HCT116 (cell line): ENCODE measurements at regions not wholly inside any gene's neighbourhood (a gene's known extent, or its start where the extent isn't known, plus 50 kb on each side); places are given as distances from the start of the nearest gene placed in this dataset.

Experiments
- ATAC-seq: fragments of 200-7000 bp; cut with Tn5 transposase; 2 replicates; pipeline ENCODE4 v1.9.1; 2020; ENCODE audit warnings: mild to moderate bottlenecking, moderate library complexity
- BruUV-seq: library from RNA; stranded (reverse); fragments of 400-500 nt; replicated peaks from 2 replicates; lab custom pipeline; 2021; lab: Mats Ljungman, UMichigan
- CTCF ChIA-PET: fragments of 300-600 bp; sonication (Branson Sonifier 250); formaldehyde crosslinking; loops from one replicate; lab custom pipeline; 2021; ENCODE audit warnings: antibody characterized with exemption; lab: Charles Lee
- POLR2A ChIA-PET: fragments of 300-600, 350-600 bp; sonication (Branson Sonifier 250); formaldehyde crosslinking; loops from one replicate; lab custom pipeline; 2021; ENCODE audit warnings: antibody characterized with exemption; lab: Charles Lee
- RAD21 ChIA-PET, 2 experiments: fragments of 300-600 bp; sonication (Branson Sonifier 250); formaldehyde crosslinking; loops; one replicate each; lab custom pipeline; 2023; ENCODE audit warnings: low total read pairs in 2 of 2; ENCODE audit not compliant: uncharacterized antibody in 2 of 2, unreplicated experiment in 2 of 2, low non-redundant PET in 1 of 2; lab: Charles Lee
- DNase-seq: peaks from one replicate; pipeline ENCODE4 v3.0.0-alpha.2; 2010; ENCODE audit warnings: low read depth, low spot score
- H2AFZ ChIP-seq: fragments of 200-600 bp; shearing (Covaris generic), sonication (generic); 2 replicates; pipeline ENCODE4 v1.6.1; 2017; ENCODE audit warnings: low read depth, mixed run types, mixed read lengths, antibody characterized with exemption, low read length; ENCODE audit not compliant: poor library complexity, severe bottlenecking
- H3K27ac ChIP-seq: 2 replicates; pipeline ENCODE4 v1.5.1; 2012; ENCODE audit warnings: low read depth, low read length
- H3K27me3 ChIP-seq: fragments of 200-600 bp; sonication (generic); 2 replicates; pipeline ENCODE4 v1.6.1; 2016; ENCODE audit warnings: mixed run types, low read length, mixed read lengths; ENCODE audit not compliant: insufficient read depth
- H3K36me3 ChIP-seq, 2 experiments: fragments of 200-500 bp in 1 of 2; fragments of 200-600 bp in 1 of 2; sonication (Bioruptor generic) in 1 of 2; sonication (generic) in 1 of 2; 2 replicates each; pipeline versions ENCODE4 v1.5.1 to v1.6.1; 2014 to 2016; ENCODE audit warnings: low read length in 2 of 2, inconsistent platforms in 1 of 2, mixed read lengths in 1 of 2, mixed run types in 1 of 2; ENCODE audit not compliant: insufficient read depth in 2 of 2, control insufficient read depth in 1 of 2
- H3K4me1 ChIP-seq, 2 experiments: fragments of 200-600 bp in 1 of 2; sonication (generic) in 1 of 2; 2 replicates each; pipeline versions ENCODE4 v1.5.1 to v1.6.1; 2012 to 2017; ENCODE audit warnings: low read length in 2 of 2, inconsistent platforms in 1 of 2, mild to moderate bottlenecking in 1 of 2, mixed read lengths in 1 of 2, mixed run types in 1 of 2, moderate library complexity in 1 of 2; ENCODE audit not compliant: insufficient read depth in 2 of 2, control insufficient read depth in 1 of 2
- H3K4me2 ChIP-seq: fragments of 200-600 bp; sonication (generic); 2 replicates; pipeline ENCODE4 v1.6.1; 2017; ENCODE audit warnings: mixed run types, low read length, mixed read lengths
- H3K4me3 ChIP-seq, 2 experiments: fragments of 200-600 bp in 1 of 2; sonication (generic) in 1 of 2; replicated peaks in 1 of 2; 2 replicates each; pipeline ENCODE4 v1.5.1; 2011 to 2016; ENCODE audit warnings: low read length in 2 of 2, control low read depth in 1 of 2, low read depth in 1 of 2, mild to moderate bottlenecking in 1 of 2, mixed read lengths in 1 of 2, mixed run types in 1 of 2
- H3K79me2 ChIP-seq: fragments of 200-600 bp; sonication (generic); 2 replicates; pipeline ENCODE4 v1.6.1; 2017; ENCODE audit warnings: mild to moderate bottlenecking, mixed run types, low read length, moderate library complexity, mixed read lengths; ENCODE audit not compliant: insufficient read depth
- H3K9ac ChIP-seq: fragments of 200-600 bp; sonication (generic); 2 replicates; pipeline ENCODE4 v1.6.1; 2016; ENCODE audit warnings: low read length, mixed read lengths
- H3K9me2 ChIP-seq: fragments of 200-600 bp; sonication (generic), shearing (Covaris generic); 2 replicates; pipeline ENCODE4 v1.6.1; 2017; ENCODE audit warnings: mixed run types, mild to moderate bottlenecking, moderate library complexity; ENCODE audit not compliant: insufficient read depth
- H3K9me3 ChIP-seq, 2 experiments: fragments of 200-500 bp in 1 of 2; fragments of 200-600 bp in 1 of 2; sonication (Bioruptor generic) in 1 of 2; sonication (generic) in 1 of 2; 2 replicates each; pipeline ENCODE4 v1.6.1; 2014 to 2017; ENCODE audit warnings: low read length in 2 of 2, mixed read lengths in 2 of 2, inconsistent platforms in 1 of 2, low read depth in 1 of 2, mild to moderate bottlenecking in 1 of 2, mixed run types in 1 of 2, moderate library complexity in 1 of 2; ENCODE audit not compliant: control insufficient read depth in 1 of 2, insufficient read depth in 1 of 2
- H4K20me1 ChIP-seq: fragments of 200-600 bp; sonication (generic), shearing (Covaris generic); 2 replicates; pipeline ENCODE4 v1.6.1; 2017; ENCODE audit warnings: mixed run types, mild to moderate bottlenecking, moderate library complexity; ENCODE audit not compliant: insufficient read depth
- ATF3 ChIP-seq: IDR thresholded peaks from 2 replicates; pipeline ENCODE4 v1.6.1; 2012
- CEBPB ChIP-seq: IDR thresholded peaks from 2 replicates; pipeline ENCODE4 v1.6.1; 2012; ENCODE audit warnings: low read depth
- CTCF ChIP-seq, 3 experiments: fragments of 200-600 bp in 1 of 3; sonication (generic) in 1 of 3; IDR thresholded peaks in 2 of 3; conservative IDR thresholded peaks in 1 of 3; 2 replicates each; pipeline ENCODE4 v1.5.1; 2012 to 2017; ENCODE audit warnings: low read depth in 2 of 3, low read length in 2 of 3, antibody characterized with exemption in 1 of 3, borderline replicate concordance in 1 of 3, control low read depth in 1 of 3, mild to moderate bottlenecking in 1 of 3, mixed read lengths in 1 of 3, mixed run types in 1 of 3, moderate library complexity in 1 of 3; ENCODE audit not compliant: insufficient read depth in 1 of 3
- EZH2 ChIP-seq: fragments of 200-600 bp; sonication (generic); IDR thresholded peaks from 2 replicates; pipeline ENCODE4 v1.6.1; 2017; ENCODE audit warnings: antibody characterized with exemption, mixed run types
- EZH2phosphoT487 ChIP-seq: fragments of 200-600 bp; IDR thresholded peaks from 2 replicates; pipeline ENCODE4 v1.6.1; 2018; ENCODE audit warnings: antibody characterized with exemption, borderline replicate concordance
- JUND ChIP-seq: IDR thresholded peaks from 2 replicates; pipeline ENCODE4 v1.6.1; 2012
- MAX ChIP-seq: IDR thresholded peaks from 2 replicates; pipeline ENCODE4 v1.6.1; 2012
- POLR2AphosphoS5 ChIP-seq: IDR thresholded peaks from 2 replicates; pipeline ENCODE4 v1.6.1; 2011; ENCODE audit warnings: mild to moderate bottlenecking, low read depth, low read length, moderate library complexity
- RAD21 ChIP-seq: IDR thresholded peaks from 2 replicates; pipeline ENCODE4 v1.6.1; 2012; ENCODE audit warnings: low read depth, mild to moderate bottlenecking
- SIN3A ChIP-seq: IDR thresholded peaks from 2 replicates; pipeline ENCODE4 v1.6.1; 2012; ENCODE audit warnings: low read depth
- SP1 ChIP-seq: IDR thresholded peaks from 2 replicates; pipeline ENCODE4 v1.6.1; 2012; ENCODE audit warnings: low read depth
- SRF ChIP-seq: IDR thresholded peaks from 2 replicates; pipeline ENCODE4 v1.6.1; 2012; ENCODE audit warnings: low read depth
- TCF7L2 ChIP-seq: IDR thresholded peaks from 2 replicates; pipeline ENCODE4 v1.7.0; 2011; ENCODE audit warnings: borderline replicate concordance, inconsistent platforms; ENCODE audit not compliant: insufficient read depth, insufficient read length; ENCODE audit errors: extremely low read depth
- YY1 ChIP-seq: IDR thresholded peaks from 2 replicates; pipeline ENCODE4 v1.6.1; 2011; ENCODE audit warnings: low read length, low read depth, moderate library complexity, mild to moderate bottlenecking; ENCODE audit not compliant: insufficient replicate concordance; ENCODE audit errors: extremely low read depth
- intact Hi-C: fragments of 100-400 bp; cut with micrococcal nuclease; formaldehyde crosslinking; loops from 2 replicates; pipeline ENCODE4 v1.10.0; 2022
- TF ChIP-seq, protein P1 (sequence below): IDR thresholded peaks from 2 replicates; pipeline ENCODE4 v1.6.1; 2012; ENCODE audit warnings: low read depth

DNA sequence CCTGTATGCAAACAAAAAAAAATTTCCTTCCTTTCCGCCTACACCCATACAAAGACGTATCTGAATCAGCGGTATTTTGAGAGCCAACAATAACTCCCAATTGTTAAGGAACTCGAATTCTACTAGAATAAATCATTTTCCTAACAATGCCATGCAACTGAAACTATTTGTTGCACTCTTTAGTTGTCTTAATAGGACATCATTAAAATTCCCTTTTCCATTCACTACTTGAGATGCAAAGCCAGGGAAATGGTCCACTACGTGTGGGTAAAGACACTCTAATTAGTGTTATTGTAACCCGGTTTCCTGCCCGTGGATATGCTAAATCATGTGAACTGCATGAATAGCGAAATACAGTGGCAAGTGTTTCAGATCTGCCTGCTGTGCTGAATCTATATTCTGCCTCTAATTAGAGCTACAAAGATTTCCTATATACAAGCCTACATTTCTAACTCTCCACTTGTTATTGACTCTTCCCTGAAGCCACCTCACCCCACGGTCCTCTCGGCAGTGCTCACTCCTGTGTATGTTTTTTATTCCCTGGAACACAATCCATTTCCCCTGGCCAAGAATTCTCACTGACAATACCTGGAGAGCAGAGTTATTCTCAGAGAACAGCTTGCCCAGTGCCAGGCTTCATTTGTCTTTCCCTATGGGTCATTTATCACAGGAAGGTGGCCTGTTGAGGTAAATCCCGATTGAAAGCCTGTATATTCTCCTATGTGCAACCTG is 168.3 kb downstream of the PAWR start:
- no TSS peak for BruUV-seq
- DNase-seq = no peak
- ChIA-PET RAD21 (no interaction called here), POLR2A (no interaction called here), CTCF (no interaction called here)
- Histone ChIP-seq H3K4me1 (no peaks in the 10 kb centered on the region), H3K4me3 (no peak overlapping the region), H3K36me3 (no peaks in the 10 kb centered on the region), H3K27ac (no peak overlapping the region), H3K79me2 (no peaks in the 10 kb centered on the region), H3K9me3 (no peaks in the 10 kb centered on the region), H3K9ac (no peak overlapping the region), H3K9me2 (no peaks in the 10 kb centered on the region), H3K4me2 (no peak overlapping the region), H3K27me3 (no peaks in the 10 kb centered on the region), H2AFZ (no peak overlapping the region), H4K20me1 (no peaks in the 10 kb centered on the region)
- intact Hi-C loops = no loop called here
- ATAC-seq = no peak
- TF ChIP-seq SRF = no peak
- no peak for TF ChIP-seq CEBPB
- TF ChIP-seq TCF7L2 = no peak

DNA sequence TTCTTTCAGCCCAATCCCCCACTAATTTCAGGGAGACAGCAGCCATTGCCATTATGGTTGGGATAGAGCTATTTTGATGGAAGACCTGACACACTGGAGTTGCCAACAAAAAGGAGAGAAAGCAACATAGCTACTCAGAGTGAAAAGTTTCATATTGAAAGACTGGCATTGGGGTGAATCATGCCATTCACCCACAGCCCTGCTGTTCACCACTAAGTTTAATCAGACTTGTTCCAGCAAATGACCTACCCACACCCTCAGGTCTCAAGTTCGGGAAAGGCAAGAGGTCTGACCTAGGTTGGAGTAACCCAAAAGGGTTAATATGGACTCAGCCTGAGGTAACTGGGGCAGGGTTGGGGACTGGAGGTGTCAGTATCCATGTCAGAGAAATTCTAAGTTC is 169.2 kb downstream of the PAWR start:
- POLR2A ChIA-PET = no interaction called here
- DNase-seq = no peak
- RAD21 ChIA-PET = no interaction called here
- Histone ChIP-seq H4K20me1 (no peaks in the 10 kb centered on the region), H2AFZ (no peak overlapping the region), H3K27ac (no peak overlapping the region), H3K9me3 (no peaks in the 10 kb centered on the region), H3K36me3 (no peaks in the 10 kb centered on the region), H3K79me2 (no peaks in the 10 kb centered on the region), H3K4me1 (no peaks in the 10 kb centered on the region), H3K4me3 (no peak overlapping the region), H3K9ac (no peak overlapping the region), H3K27me3 (no peaks in the 10 kb centered on the region), H3K4me2 (no peak overlapping the region), H3K9me2 (no peaks in the 10 kb centered on the region)
- no peak for ATAC-seq
- intact Hi-C loops = no loop called here
- CTCF ChIA-PET = no interaction called here
- no TSS peak for BruUV-seq
- TF ChIP-seq JUND = no peak
- TF ChIP-seq MAX = no peak
- no peak for TF ChIP-seq SP1
- no peak for TF ChIP-seq EZH2phosphoT487
- no peak for TF ChIP-seq CTCF (IDR thresholded peaks at IDR 0.05 in 2 of 3, conservative IDR thresholded peaks at IDR 0.05 in 1 of 3; ENCODE audit: borderline replicate concordance in 1 of 3, insufficient read depth in 1 of 3, low read depth in 2 of 3, low read length in 2 of 3)
- no peak for TF ChIP-seq SIN3A
- no peak for TF ChIP-seq RAD21
- no peak for TF ChIP-seq POLR2AphosphoS5
- TF ChIP-seq ATF3 = no peak
- TF ChIP-seq, protein P1, sequence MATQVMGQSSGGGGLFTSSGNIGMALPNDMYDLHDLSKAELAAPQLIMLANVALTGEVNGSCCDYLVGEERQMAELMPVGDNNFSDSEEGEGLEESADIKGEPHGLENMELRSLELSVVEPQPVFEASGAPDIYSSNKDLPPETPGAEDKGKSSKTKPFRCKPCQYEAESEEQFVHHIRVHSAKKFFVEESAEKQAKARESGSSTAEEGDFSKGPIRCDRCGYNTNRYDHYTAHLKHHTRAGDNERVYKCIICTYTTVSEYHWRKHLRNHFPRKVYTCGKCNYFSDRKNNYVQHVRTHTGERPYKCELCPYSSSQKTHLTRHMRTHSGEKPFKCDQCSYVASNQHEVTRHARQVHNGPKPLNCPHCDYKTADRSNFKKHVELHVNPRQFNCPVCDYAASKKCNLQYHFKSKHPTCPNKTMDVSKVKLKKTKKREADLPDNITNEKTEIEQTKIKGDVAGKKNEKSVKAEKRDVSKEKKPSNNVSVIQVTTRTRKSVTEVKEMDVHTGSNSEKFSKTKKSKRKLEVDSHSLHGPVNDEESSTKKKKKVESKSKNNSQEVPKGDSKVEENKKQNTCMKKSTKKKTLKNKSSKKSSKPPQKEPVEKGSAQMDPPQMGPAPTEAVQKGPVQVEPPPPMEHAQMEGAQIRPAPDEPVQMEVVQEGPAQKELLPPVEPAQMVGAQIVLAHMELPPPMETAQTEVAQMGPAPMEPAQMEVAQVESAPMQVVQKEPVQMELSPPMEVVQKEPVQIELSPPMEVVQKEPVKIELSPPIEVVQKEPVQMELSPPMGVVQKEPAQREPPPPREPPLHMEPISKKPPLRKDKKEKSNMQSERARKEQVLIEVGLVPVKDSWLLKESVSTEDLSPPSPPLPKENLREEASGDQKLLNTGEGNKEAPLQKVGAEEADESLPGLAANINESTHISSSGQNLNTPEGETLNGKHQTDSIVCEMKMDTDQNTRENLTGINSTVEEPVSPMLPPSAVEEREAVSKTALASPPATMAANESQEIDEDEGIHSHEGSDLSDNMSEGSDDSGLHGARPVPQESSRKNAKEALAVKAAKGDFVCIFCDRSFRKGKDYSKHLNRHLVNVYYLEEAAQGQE = no peak
- TF ChIP-seq YY1 = no peak
- no peak for TF ChIP-seq CEBPB
- TF ChIP-seq EZH2 = no peak
